Glomerular visceral epithelial cell (primary cell): ENCODE measurements at regions not wholly inside any gene's neighbourhood (a gene's known extent, or its start where the extent isn't known, plus 50 kb on each side); places are given as distances from the start of the nearest gene placed in this dataset.
"Not testable (repeated sequence)": the region's sequence is repeated elsewhere in the genome, so short reads cannot be mapped to it uniquely, and the experiment has no call there.

Experiments used
- DNase-seq: peaks from one replicate; pipeline ENCODE4 v3.0.0-alpha.2; 2016; ENCODE audit errors: extremely low spot score

- DNase-seq: no peak
These were observed 278.0 kb downstream of the ZBBX start for GRCh38 chr3:167102071-167102470.

- DNase-seq: no peak
These were observed 279.4 kb downstream of the ZBBX start for GRCh38 chr3:167100651-167101050.

- no peak for DNase-seq
These were observed 279.9 kb downstream of the ZBBX start for GRCh38 chr3:167100200-167100599.

- no peak for DNase-seq
These were observed 284.1 kb downstream of the ZBBX start for GRCh38 chr3:167095976-167096375.

GRCh38 chr3:167094632-167095031 is 285.5 kb downstream of the ZBBX start:
- DNase-seq: no peak

GRCh38 chr3:167091226-167091625 is 288.9 kb downstream of the ZBBX start:
- DNase-seq: peak; percentile 40

- no peak for DNase-seq
These were observed 295.6 kb downstream of the ZBBX start for GRCh38 chr3:167084545-167084944.

GRCh38 chr3:167078070-167078622 is 302.0 kb downstream of the ZBBX start:
- no peak for DNase-seq

- DNase-seq: no peak
These were observed 312.3 kb downstream of the ZBBX start for GRCh38 chr3:167067787-167068161.

GRCh38 chr3:167066977-167067786 is 312.9 kb downstream of the ZBBX start:
- DNase-seq: peak; percentile 24

- DNase-seq: no peak
These were observed 322.5 kb downstream of the ZBBX start for GRCh38 chr3:167057581-167057980.

- no peak for DNase-seq
These were observed 325.2 kb downstream of the ZBBX start for GRCh38 chr3:167054926-167055325.

GRCh38 chr3:167051421-167051820 is 328.7 kb downstream of the ZBBX start:
- DNase-seq: no peak

- no peak for DNase-seq
These were observed 346.2 kb downstream of the ZBBX start for GRCh38 chr3:167033866-167034265.

- peak; percentile 55 for DNase-seq
These were observed 347.7 kb downstream of the ZBBX start for GRCh38 chr3:167032267-167032876.

GRCh38 chr3:167031364-167032049 is 348.6 kb downstream of the ZBBX start:
- DNase-seq: no peak

- DNase-seq: no peak
These were observed 349.9 kb downstream of the ZBBX start for GRCh38 chr3:167030082-167030725.

- DNase-seq: not testable (repeated sequence)
These were observed 360.6 kb downstream of the ZBBX start for GRCh38 chr3:167019503-167019902.

- DNase-seq: not testable (repeated sequence)
These were observed 361.4 kb downstream of the ZBBX start for GRCh38 chr3:167018591-167019111.

GRCh38 chr3:167012691-167013090 is 367.4 kb downstream of the ZBBX start:
- DNase-seq: no peak

GRCh38 chr3:167008791-167009190 is 371.3 kb downstream of the ZBBX start:
- DNase-seq: no peak

GRCh38 chr3:167001374-167001773 is 378.7 kb downstream of the ZBBX start:
- no peak for DNase-seq
